ENCODE measurements at regions not wholly inside any gene's neighbourhood (a gene's known extent, or its start where the extent isn't known, plus 50 kb on each side); places are given as distances from the start of the nearest gene placed in this dataset.

DNA sequence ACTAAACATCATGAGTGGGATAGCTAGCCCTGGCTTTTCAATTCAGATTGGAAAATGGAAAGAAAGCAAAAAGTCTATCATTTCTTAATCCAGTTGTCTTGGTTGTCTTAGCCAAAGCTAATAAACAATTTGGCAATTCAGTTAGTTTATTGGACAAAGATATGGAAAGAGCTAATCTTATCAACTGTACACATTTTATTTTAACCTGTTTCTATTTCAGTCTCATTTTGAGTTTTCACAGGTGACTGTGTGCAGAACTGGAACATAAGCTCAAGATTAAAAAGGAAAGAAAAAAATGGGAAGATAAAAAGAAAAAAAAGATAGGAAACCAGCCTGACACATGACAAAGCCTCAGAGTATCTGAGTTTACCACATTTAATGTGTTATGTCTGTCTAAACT is 642.6 kb downstream of the SQOR start:
- H3K27ac ChIP-seq (ENCODE audit: low read length) = no peak overlapping the region
- no peaks in the 10 kb centered on the region for H3K9me3 ChIP-seq (replicated peaks; ENCODE audit: insufficient read depth, low read length)
- TF ChIP-seq, protein P1, sequence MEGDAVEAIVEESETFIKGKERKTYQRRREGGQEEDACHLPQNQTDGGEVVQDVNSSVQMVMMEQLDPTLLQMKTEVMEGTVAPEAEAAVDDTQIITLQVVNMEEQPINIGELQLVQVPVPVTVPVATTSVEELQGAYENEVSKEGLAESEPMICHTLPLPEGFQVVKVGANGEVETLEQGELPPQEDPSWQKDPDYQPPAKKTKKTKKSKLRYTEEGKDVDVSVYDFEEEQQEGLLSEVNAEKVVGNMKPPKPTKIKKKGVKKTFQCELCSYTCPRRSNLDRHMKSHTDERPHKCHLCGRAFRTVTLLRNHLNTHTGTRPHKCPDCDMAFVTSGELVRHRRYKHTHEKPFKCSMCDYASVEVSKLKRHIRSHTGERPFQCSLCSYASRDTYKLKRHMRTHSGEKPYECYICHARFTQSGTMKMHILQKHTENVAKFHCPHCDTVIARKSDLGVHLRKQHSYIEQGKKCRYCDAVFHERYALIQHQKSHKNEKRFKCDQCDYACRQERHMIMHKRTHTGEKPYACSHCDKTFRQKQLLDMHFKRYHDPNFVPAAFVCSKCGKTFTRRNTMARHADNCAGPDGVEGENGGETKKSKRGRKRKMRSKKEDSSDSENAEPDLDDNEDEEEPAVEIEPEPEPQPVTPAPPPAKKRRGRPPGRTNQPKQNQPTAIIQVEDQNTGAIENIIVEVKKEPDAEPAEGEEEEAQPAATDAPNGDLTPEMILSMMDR (IDR thresholded peaks at IDR 0.05; ENCODE audit: low read length) = no peak
- TF ChIP-seq EZH2 (optimal IDR thresholded peaks at IDR 0.05; ENCODE audit: low read depth, low read length) = no peak
- no peak for TF ChIP-seq EZH2phosphoT487 (IDR thresholded peaks at IDR 0.05; ENCODE audit: low read length)
- H3K4me2 ChIP-seq (ENCODE audit: low read depth, low read length) = no peak overlapping the region
- no peak overlapping the region for H2AFZ ChIP-seq (ENCODE audit: low read length)
- no peaks in the 10 kb centered on the region for H3F3A ChIP-seq (ENCODE audit: insufficient read depth, low read length)
- no peaks in the 10 kb centered on the region for H3K36me3 ChIP-seq (replicated peaks; ENCODE audit: insufficient read depth, low read length)
- DNase-seq = no peak
- no peaks in the 10 kb centered on the region for H4K20me1 ChIP-seq (ENCODE audit: insufficient read depth, low read length)
- H3K79me2 ChIP-seq (ENCODE audit: low read length) = no peaks in the 10 kb centered on the region
- H3K4me3 ChIP-seq (ENCODE audit: low read length) = no peak overlapping the region
- H3K4me1 ChIP-seq (ENCODE audit: low read length) = no peaks in the 10 kb centered on the region
- H3K27me3 ChIP-seq (replicated peaks; ENCODE audit: insufficient read depth, low read length) = no peaks in the 10 kb centered on the region
- H3K9ac ChIP-seq (ENCODE audit: low read length) = no peak overlapping the region
- no peaks in the 10 kb centered on the region for H3K9me2 ChIP-seq (replicated peaks; ENCODE audit: insufficient read depth, low read length)

DNA sequence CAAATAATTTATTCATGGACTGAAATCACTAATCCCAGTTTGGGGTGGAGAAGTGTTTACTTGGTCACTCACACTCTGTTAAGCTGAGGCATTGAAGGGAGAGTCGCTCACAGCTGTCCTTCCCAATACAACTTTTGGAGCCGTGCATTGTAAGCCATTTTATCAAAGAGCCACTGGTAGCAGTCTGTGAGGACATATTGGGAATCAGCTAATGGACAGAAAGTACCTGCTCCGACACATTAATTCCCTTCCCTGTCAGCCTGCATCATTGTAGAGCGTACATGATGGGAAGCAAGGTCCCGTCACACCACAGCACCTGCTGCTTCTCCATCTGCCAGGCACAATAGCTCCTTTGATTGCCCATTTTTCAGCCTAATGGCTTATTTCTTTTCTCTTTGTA is 643.2 kb downstream of the SQOR start:
- no peak for DNase-seq
- TF ChIP-seq EZH2phosphoT487 (IDR thresholded peaks at IDR 0.05; ENCODE audit: low read length) (no peak), EZH2 (optimal IDR thresholded peaks at IDR 0.05; ENCODE audit: low read depth, low read length) (no peak)
- TF ChIP-seq, protein P1 (IDR thresholded peaks at IDR 0.05; ENCODE audit: low read length) = no peak
- Histone ChIP-seq H3K4me1 (ENCODE audit: low read length) (no peaks in the 10 kb centered on the region), H3F3A (ENCODE audit: insufficient read depth, low read length) (no peaks in the 10 kb centered on the region), H2AFZ (ENCODE audit: low read length) (no peak overlapping the region), H3K27me3 (replicated peaks; ENCODE audit: insufficient read depth, low read length) (no peaks in the 10 kb centered on the region), H3K79me2 (ENCODE audit: low read length) (no peaks in the 10 kb centered on the region), H3K9me2 (replicated peaks; ENCODE audit: insufficient read depth, low read length) (no peaks in the 10 kb centered on the region), H3K9ac (ENCODE audit: low read length) (no peak overlapping the region), H3K4me2 (ENCODE audit: low read depth, low read length) (no peak overlapping the region), H3K36me3 (replicated peaks; ENCODE audit: insufficient read depth, low read length) (no peaks in the 10 kb centered on the region), H4K20me1 (ENCODE audit: insufficient read depth, low read length) (no peaks in the 10 kb centered on the region), H3K27ac (ENCODE audit: low read length) (no peak overlapping the region), H3K9me3 (replicated peaks; ENCODE audit: insufficient read depth, low read length) (no peaks in the 10 kb centered on the region), H3K4me3 (ENCODE audit: low read length) (no peak overlapping the region)

DNA sequence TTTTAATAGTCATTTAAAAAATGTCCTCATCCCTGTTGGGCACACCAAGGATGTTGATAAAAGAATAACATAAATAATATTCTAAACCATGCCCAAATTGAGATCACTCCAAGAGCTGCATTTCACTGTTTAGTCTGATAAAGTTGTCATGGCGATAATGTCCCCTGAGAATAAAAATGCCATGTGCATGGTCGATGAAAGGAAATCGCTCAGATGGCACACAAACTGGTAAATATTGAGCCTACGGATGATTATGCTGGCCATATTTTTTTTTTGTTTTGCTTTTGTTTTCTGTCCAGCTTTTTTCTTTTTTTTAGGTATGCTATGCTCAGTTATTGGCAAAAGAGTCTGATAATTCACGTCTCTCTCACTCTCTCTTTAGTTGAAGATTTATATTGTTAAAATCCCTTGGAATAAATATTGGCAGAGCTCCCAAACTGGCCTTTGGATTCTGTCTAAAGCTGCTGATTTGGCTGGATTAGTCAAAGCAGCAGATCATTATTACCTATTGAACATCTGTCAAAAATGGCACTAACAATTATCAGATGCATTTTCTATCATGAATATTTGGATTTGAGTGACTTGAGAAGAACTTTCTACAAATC is 643.8 kb downstream of the SQOR start:
- H3K4me3 ChIP-seq (ENCODE audit: low read length) = no peak overlapping the region
- no peak overlapping the region for H3K27ac ChIP-seq (ENCODE audit: low read length)
- H3K4me1 ChIP-seq (ENCODE audit: low read length) = no peaks in the 10 kb centered on the region
- H3K4me2 ChIP-seq (ENCODE audit: low read depth, low read length) = no peak overlapping the region
- H3K79me2 ChIP-seq (ENCODE audit: low read length) = no peaks in the 10 kb centered on the region
- no peaks in the 10 kb centered on the region for H3K36me3 ChIP-seq (replicated peaks; ENCODE audit: insufficient read depth, low read length)
- H3K27me3 ChIP-seq (replicated peaks; ENCODE audit: insufficient read depth, low read length) = no peaks in the 10 kb centered on the region
- DNase-seq = no peak
- H4K20me1 ChIP-seq (ENCODE audit: insufficient read depth, low read length) = no peaks in the 10 kb centered on the region
- no peaks in the 10 kb centered on the region for H3F3A ChIP-seq (ENCODE audit: insufficient read depth, low read length)
- no peak overlapping the region for H3K9ac ChIP-seq (ENCODE audit: low read length)
- H2AFZ ChIP-seq (ENCODE audit: low read length) = no peak overlapping the region
- TF ChIP-seq EZH2 (optimal IDR thresholded peaks at IDR 0.05; ENCODE audit: low read depth, low read length) = no peak
- TF ChIP-seq, protein P1 (IDR thresholded peaks at IDR 0.05; ENCODE audit: low read length) = no peak
- TF ChIP-seq EZH2phosphoT487 (IDR thresholded peaks at IDR 0.05; ENCODE audit: low read length) = no peak
- no peaks in the 10 kb centered on the region for H3K9me2 ChIP-seq (replicated peaks; ENCODE audit: insufficient read depth, low read length)
- H3K9me3 ChIP-seq (replicated peaks; ENCODE audit: insufficient read depth, low read length) = no peaks in the 10 kb centered on the region

Measured in MM.1S (cell line).